ENCODE measurements at regions not wholly inside any gene's neighbourhood (a gene's known extent, or its start where the extent isn't known, plus 50 kb on each side); places are given as distances from the start of the nearest gene placed in this dataset.

DNA sequence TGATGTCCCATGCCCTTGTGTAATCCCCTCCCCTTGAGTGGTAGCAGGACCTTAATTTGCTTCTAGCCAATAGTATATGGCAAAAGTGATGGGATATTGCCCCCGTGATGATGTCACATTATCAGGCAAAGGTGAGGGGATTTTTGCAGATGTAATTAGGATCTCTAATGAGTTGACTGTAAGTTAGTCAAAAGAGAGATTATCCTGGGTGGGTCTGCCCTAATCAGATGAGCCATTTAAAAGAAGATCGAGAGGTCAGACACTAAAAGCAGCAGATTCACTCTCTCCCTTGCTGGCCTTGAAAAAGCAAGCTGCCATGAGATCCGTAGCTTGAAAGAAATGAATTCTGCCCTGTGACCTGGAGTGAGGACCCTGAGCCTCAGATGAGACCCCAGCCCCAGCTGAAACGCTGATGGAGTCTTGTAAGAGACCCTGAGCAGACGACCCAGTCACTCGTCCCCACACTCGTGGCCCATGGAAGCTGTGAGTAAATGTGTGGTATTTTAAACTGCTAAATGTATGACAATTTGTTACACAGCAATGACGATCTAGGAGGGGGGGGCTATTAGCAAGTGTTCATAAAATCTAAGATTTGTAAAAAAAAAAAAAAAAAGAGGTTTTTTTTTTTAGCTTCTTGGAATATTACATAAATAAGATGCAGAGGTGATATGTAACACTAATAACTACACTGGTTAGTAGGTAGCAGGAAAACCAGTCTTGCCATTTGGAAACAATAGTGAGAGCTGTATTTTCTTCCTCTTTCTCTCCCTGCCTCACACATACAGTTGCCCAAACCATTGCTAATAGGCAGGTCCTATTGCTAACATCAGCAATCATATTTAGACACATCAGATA is 50.3 kb upstream of the TARBP1 start:
- Histone ChIP-seq H3K4me3 (ENCODE audit: low read depth in 1 of 3, low read length in 3 of 3) (no peak overlapping the region), H3K27ac (ENCODE audit: low read depth in 1 of 2, low read length in 2 of 2) (peak overlapping the region in 1 of 2 donors; percentile 28), H3K27me3 (ENCODE audit: control insufficient read depth in 4 of 4, insufficient read depth in 4 of 4, low read length in 3 of 4) (no peaks in the 10 kb centered on the region), H3K9me3 (ENCODE audit: control insufficient read depth in 4 of 4, low read length in 3 of 4) (no peaks in the 10 kb centered on the region), H3K36me3 (ENCODE audit: control insufficient read depth in 4 of 4, insufficient read depth in 3 of 4, low read depth in 1 of 4, low read length in 3 of 4) (no peaks in the 10 kb centered on the region), H3K9ac (ENCODE audit: low read depth in 1 of 2, low read length in 2 of 2) (no peak overlapping the region), H3K4me1 (ENCODE audit: control insufficient read depth in 4 of 4, insufficient read depth in 4 of 4, low read length in 3 of 4) (peaks cover 7 to 28% (median 19%) of the 10 kb centered on the region in 4 donors)
- 90% methylated on average over 8 of the region's 8 CpGs for WGBS
- no peak for TF ChIP-seq SP1 (IDR thresholded peaks at IDR 0.05)
- TF ChIP-seq, protein P1, sequence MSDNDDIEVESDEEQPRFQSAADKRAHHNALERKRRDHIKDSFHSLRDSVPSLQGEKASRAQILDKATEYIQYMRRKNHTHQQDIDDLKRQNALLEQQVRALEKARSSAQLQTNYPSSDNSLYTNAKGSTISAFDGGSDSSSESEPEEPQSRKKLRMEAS (IDR thresholded peaks at IDR 0.05): no peak
- TF ChIP-seq RAD21 (IDR thresholded peaks at IDR 0.05): no peak
- TF ChIP-seq HNF4G (IDR thresholded peaks at IDR 0.05): no peak
- no peak for TF ChIP-seq NR2F2 (IDR thresholded peaks at IDR 0.05)
- TF ChIP-seq, protein P2, sequence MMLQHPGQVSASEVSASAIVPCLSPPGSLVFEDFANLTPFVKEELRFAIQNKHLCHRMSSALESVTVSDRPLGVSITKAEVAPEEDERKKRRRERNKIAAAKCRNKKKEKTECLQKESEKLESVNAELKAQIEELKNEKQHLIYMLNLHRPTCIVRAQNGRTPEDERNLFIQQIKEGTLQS (IDR thresholded peaks at IDR 0.05): no peak
- TF ChIP-seq FOXA1 (IDR thresholded peaks at IDR 0.05): no peak
- TF ChIP-seq JUND (IDR thresholded peaks at IDR 0.05): no peak
- TF ChIP-seq, protein P3, sequence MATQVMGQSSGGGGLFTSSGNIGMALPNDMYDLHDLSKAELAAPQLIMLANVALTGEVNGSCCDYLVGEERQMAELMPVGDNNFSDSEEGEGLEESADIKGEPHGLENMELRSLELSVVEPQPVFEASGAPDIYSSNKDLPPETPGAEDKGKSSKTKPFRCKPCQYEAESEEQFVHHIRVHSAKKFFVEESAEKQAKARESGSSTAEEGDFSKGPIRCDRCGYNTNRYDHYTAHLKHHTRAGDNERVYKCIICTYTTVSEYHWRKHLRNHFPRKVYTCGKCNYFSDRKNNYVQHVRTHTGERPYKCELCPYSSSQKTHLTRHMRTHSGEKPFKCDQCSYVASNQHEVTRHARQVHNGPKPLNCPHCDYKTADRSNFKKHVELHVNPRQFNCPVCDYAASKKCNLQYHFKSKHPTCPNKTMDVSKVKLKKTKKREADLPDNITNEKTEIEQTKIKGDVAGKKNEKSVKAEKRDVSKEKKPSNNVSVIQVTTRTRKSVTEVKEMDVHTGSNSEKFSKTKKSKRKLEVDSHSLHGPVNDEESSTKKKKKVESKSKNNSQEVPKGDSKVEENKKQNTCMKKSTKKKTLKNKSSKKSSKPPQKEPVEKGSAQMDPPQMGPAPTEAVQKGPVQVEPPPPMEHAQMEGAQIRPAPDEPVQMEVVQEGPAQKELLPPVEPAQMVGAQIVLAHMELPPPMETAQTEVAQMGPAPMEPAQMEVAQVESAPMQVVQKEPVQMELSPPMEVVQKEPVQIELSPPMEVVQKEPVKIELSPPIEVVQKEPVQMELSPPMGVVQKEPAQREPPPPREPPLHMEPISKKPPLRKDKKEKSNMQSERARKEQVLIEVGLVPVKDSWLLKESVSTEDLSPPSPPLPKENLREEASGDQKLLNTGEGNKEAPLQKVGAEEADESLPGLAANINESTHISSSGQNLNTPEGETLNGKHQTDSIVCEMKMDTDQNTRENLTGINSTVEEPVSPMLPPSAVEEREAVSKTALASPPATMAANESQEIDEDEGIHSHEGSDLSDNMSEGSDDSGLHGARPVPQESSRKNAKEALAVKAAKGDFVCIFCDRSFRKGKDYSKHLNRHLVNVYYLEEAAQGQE (IDR thresholded peaks at IDR 0.05): no peak
- TF ChIP-seq RXRA (IDR thresholded peaks at IDR 0.05): no peak
- TF ChIP-seq GABPA (IDR thresholded peaks at IDR 0.05 in 1 of 2, conservative IDR thresholded peaks at IDR 0.05 in 1 of 2): no peak
- TF ChIP-seq FOXA2 (IDR thresholded peaks at IDR 0.05): no peak
- no peak for TF ChIP-seq EGR1 (IDR thresholded peaks at IDR 0.05; ENCODE audit: low read depth in 2 of 2)
- TF ChIP-seq, protein P4, sequence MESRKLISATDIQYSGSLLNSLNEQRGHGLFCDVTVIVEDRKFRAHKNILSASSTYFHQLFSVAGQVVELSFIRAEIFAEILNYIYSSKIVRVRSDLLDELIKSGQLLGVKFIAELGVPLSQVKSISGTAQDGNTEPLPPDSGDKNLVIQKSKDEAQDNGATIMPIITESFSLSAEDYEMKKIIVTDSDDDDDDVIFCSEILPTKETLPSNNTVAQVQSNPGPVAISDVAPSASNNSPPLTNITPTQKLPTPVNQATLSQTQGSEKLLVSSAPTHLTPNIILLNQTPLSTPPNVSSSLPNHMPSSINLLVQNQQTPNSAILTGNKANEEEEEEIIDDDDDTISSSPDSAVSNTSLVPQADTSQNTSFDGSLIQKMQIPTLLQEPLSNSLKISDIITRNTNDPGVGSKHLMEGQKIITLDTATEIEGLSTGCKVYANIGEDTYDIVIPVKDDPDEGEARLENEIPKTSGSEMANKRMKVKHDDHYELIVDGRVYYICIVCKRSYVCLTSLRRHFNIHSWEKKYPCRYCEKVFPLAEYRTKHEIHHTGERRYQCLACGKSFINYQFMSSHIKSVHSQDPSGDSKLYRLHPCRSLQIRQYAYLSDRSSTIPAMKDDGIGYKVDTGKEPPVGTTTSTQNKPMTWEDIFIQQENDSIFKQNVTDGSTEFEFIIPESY (IDR thresholded peaks at IDR 0.05): no peak
- TF ChIP-seq YY1 (IDR thresholded peaks at IDR 0.05): no peak
- TF ChIP-seq, protein P5, sequence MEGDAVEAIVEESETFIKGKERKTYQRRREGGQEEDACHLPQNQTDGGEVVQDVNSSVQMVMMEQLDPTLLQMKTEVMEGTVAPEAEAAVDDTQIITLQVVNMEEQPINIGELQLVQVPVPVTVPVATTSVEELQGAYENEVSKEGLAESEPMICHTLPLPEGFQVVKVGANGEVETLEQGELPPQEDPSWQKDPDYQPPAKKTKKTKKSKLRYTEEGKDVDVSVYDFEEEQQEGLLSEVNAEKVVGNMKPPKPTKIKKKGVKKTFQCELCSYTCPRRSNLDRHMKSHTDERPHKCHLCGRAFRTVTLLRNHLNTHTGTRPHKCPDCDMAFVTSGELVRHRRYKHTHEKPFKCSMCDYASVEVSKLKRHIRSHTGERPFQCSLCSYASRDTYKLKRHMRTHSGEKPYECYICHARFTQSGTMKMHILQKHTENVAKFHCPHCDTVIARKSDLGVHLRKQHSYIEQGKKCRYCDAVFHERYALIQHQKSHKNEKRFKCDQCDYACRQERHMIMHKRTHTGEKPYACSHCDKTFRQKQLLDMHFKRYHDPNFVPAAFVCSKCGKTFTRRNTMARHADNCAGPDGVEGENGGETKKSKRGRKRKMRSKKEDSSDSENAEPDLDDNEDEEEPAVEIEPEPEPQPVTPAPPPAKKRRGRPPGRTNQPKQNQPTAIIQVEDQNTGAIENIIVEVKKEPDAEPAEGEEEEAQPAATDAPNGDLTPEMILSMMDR (IDR thresholded peaks at IDR 0.05; ENCODE audit: low read depth, low read length, missing input control): no peak
- no peak for TF ChIP-seq HNF4A (conservative IDR thresholded peaks at IDR 0.05)
- no peak for DNase-seq (ENCODE audit: low spot score)

Measured in liver (tissue), 8 donors.